ENCODE measurements at regions not wholly inside any gene's neighbourhood (a gene's known extent, or its start where the extent isn't known, plus 50 kb on each side); places are given as distances from the start of the nearest gene placed in this dataset.
"Not testable (repeated sequence)": the region's sequence is repeated elsewhere in the genome, so short reads cannot be mapped to it uniquely, and the experiment has no call there.

DNA sequence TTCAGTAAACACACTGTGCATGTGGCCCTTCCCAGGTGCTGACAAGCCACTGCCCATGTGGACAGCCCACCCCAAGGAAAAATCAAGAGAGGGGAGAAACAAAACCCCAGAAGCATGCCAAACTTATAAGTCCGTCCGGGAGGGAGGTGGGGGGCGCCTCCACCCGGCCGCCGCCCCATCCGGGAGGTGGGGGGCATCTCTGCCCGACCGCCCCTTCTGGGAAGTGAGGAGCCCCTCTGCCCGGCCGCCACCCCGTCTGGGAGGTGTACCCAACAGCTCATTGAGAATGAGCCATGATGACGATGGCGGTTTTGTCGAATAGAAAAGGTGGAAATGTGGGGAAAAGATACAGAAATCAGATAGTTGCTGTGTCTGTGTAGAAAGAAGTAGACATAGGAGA is 53.8 kb upstream of the C2CD4B start:
- DNase-seq = no peak

DNA sequence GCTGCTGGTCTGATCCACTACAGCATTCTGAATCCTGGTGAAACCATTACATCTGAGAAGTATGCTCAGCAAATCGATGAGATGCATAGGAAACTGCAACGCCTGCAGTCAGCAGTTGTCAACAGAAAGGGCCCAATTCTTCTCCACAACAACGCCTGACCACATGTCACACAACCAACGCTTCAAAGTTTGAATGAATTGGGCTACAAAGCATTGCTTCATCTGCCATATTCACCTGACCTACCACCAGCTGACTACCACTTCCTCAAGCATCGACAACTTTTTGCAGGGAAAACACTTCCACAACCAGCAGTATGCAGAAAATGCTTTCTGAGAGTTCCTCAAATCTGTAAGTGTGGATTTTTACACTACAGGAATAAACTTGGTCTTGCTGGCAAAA is 54.7 kb upstream of the C2CD4B start:
- no peak for DNase-seq

GRCh38 chr15:62223020-62223419 is 57.9 kb upstream of the C2CD4B start:
- no peak for DNase-seq

GRCh38 chr15:62228604-62229003 is 63.5 kb upstream of the C2CD4B start:
- no peak for DNase-seq

DNA sequence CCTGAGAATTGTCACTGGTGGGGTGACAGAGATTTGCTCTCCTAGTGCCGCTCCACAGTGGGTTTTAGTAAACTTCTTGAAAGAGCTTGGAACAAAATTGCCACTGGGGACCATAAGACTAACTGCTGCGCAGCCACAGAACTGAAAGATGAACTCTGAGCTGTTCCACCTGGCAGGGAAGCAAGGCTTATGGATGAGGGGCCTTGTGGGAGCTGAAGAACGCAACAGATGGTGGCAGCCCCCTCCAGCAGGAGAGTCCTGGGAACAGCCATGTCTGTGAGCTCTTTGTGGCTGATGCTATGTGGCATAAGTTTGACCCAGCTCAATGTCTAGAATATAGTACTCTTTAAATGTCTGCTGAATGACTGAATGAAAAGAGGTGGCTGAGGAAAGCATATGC is 66.8 kb upstream of the C2CD4B start:
- no peak for DNase-seq

DNA sequence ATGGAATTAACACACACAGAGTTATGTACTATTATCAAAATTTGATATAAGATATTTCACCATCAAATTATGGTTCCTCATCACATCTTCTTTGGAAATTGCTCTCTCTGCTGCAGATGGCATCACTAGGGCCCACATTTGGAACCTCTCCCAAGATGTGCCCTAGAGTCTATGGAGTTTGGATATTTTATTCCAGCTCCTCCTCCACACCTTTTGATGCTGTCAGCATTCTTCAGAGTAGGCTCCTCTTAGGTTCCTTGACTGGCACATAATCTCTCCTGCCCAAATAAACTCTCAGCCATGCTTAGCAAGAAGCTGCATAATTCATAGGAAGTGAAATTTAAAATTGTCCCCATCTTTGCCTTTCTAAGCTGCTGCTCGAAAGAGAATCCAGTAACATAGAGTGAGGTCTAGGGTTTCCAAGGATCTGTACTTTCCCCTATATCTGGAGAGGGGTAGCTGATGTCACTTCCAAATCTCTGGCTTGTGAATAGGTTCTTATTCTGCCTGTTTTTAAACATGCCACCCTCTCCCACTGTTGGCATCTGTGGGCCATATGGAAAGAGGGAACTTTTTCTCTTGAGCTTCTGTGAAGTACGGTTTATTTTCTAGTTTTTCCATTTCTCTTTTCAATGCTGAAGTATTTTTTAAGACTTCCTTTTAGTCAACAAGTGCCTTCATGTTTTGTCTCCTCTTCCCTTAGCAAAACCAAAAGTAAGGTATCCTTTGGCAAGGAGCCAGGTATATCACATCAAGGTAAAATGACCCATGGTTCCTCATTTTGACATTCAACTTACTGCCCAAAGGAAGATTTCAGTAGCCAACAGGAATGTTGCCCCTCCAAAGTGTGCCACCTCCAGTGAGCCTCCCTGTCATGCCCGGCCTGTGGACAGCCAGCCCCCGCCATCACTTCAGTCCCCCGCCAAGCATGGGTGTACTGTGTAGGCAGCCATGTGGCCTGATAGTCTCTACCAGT is 75.3 kb upstream of the C2CD4B start:
- no peak for DNase-seq

GRCh38 chr15:62241135-62241770 is 76.2 kb upstream of the C2CD4B start:
- no peak for DNase-seq

DNA sequence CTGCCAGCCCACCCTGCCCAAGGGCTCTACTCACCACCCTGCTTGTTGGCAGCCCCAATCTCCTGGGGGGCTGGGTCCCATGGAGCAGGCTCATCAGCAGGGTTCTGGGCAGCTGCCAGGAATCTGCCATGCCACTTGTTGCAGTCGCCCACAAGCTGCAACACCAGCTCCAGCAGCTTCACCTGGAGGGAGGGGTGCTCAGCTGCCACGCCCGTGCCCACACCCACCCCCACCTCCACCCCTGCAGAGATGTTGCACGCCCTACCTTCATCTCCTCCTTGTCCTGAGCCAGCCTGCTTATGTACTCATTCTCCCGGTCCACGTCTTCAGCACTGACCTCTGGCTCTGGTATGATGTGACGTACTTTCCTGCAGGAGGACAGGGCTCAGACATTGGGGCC is 77.9 kb upstream of the C2CD4B start:
- no peak for DNase-seq

DNA sequence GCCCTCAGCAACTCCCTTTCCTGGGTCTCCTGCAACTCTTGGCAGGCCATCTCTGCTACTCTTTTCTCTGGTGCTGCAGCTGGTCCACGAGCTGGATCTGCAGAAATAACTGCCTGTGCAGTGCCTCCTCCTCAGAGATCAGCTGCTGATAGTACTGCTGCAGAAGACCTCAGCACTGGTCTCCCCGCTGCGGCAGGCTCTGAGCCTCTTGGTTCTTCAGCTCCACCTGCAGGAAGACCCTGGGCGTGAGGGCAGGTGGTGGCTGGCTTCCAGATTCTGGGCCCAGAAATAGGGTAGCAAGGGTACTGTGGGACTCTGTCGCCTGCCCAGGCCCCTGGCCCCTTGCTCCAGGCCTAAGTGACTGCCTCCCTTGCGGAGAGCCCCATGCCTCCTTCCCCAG is 79.7 kb upstream of the C2CD4B start:
- no peak for DNase-seq

- DNase-seq = no peak
Observed at GRCh38 chr15:62248277-62248984, 83.3 kb upstream of the C2CD4B start.

DNA sequence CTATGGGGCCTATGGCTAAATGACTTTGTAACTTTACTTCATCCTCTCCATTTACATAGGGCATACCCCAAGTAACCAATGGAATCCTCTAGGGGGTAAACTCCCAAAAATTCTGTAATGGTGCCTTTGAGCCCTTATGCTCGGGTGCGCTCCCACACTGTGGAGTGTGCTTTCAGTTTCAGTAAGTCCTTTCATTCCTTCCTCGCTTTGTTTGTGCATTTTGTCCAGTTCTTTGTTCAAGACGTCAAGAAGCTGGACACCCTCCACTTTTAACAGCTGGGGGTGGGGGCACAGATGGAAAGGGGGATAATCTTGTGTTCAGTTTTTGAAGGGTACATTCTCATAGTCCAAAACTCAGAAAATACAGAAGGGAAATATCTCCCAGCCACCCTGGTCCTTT is 84.4 kb upstream of the C2CD4B start:
- DNase-seq = no peak

DNA sequence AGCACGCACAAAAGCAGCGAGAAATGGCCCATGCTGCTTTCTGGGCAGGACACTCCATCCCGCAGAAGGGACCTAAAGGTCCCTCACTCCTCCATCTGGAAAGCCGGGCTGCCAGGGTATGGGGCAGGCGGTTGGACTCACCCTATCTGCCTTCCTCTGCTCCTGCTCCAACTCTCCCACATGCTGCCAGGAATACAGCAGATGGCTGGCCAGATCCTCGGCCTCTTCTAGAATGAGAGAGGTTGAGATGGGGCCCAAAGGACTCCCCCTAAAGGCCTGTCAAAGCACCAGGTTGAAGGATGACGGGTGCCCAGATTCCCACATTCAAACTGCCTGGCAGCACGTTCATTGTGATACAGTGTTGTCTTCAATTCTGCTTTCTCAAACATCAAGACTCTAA is 85.1 kb upstream of the C2CD4B start:
- no peak for DNase-seq

- no peak for DNase-seq
Observed at GRCh38 chr15:62250978-62251377, 85.9 kb upstream of the C2CD4B start.

DNA sequence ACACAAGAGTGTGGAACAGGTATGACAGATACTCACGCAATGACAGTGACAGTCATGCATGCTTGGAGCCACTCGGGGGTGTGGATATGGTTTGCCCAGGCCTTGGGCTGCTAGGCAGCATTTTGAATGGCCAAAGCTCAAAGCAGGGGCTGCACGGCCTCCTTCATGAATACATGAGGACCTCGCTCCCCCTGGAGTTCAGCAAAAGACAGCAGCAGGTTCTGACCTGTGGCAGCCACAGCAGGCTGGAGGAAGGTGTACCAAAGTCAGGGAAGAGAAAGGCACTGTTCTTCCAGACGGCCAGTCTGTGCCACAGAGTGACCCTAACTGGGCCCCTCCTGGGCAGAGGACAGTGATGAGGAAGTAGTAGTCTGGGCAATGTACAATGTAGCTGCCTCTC is 88.2 kb upstream of the C2CD4B start:
- DNase-seq = no peak

- peak; percentile 31 to 49 for DNase-seq
Observed at GRCh38 chr15:62254137-62254934, 89.3 kb upstream of the C2CD4B start.

DNA sequence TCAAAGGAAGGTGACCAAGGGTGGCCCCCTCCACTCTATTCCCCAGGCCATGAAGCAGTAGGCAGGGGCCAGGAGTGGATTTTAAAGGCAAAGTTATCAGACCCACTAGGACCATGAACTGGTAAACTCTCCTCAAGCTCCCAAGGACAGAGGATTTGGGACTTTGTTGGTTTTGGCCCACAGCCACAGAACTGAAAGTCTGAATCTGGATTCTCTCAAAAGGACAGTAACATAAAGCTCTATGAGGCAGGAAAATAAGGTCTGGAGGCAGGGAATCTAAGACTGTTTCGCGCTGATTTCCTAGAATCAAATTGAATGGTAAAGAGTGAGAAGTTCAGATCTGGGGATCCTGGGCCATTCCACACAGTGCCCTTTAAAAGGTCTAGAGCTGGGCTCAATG is 91.3 kb upstream of the C2CD4B start:
- not testable (repeated sequence) for DNase-seq

- DNase-seq = no peak
Observed at GRCh38 chr15:62257996-62258521, 93.0 kb upstream of the C2CD4B start.

DNA sequence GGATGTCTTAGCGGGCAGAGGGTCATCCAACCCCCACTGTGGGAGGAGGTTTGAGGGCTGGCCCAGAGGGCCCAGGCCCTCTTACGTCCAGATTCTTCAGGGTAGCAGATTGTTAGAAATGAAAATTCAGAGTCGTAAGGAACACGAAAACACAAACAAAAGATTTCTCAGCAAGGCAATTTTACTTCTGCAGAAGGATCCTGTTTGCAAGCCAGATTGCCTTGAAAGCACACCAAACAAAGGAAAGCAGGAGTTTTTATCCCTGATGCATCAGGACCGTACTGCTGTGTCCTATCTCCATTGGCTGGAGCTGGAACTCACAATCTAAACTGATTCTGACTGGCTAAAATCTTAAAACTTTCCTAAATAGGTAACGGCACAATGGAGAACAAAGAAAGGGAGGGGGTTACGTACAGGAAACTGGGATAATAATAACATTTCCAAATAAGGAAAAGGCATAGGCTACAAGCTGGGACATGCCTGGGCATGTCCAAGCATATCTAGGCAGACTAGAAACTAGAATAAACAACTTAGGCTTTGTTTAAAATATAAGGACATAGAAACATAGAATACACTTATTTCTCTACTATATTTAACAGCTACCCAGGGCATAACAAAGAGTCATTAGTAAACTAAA is 97.3 kb upstream of the C2CD4B start:
- DNase-seq = no peak

DNA sequence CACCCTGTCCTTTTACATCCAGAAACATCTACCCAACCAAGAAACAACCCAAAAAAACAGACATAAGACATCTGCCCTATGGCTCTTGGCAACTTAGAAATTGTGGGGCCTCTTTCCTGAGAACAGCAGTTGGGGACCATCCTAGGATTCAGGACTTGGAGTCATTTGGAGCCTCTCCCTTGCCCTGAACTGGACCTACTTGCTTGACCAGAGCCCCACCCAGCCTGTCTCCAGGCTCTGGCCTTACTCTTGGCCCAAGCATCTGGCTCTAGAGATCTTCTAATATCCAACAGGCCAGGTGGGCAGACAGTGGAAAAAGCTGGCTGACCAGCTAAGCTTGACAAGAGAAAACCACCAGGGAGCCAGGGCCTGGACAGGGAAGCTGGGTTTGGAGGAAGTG is 99.1 kb upstream of the C2CD4B start:
- DNase-seq = no peak

- no peak for DNase-seq
Observed at GRCh38 chr15:62269504-62269903, 104.4 kb upstream of the C2CD4B start.

- DNase-seq = no peak
Observed at GRCh38 chr15:62270216-62270921, 105.3 kb upstream of the C2CD4B start.
